Esophagus muscularis mucosa (tissue), 4 donors: ENCODE measurements at regions not wholly inside any gene's neighbourhood (a gene's known extent, or its start where the extent isn't known, plus 50 kb on each side); places are given as distances from the start of the nearest gene placed in this dataset.

Experiments
- EP300 ChIP-seq: sonication (generic); formaldehyde crosslinking; IDR thresholded peaks from one replicate; pipeline ENCODE4 v1.6.1; 2017; ENCODE audit warnings: antibody characterized with exemption
- POLR2A ChIP-seq: fragments of 450-650 bp; IDR thresholded peaks from one replicate; pipeline ENCODE4 v1.6.1; 2017; ENCODE audit warnings: antibody characterized with exemption, moderate library complexity, mild to moderate bottlenecking, low read depth
- POLR2AphosphoS5 ChIP-seq, 2 donors: sonication (generic); formaldehyde crosslinking; IDR thresholded peaks; one replicate each; pipeline ENCODE4 v1.6.1; 2017; ENCODE audit warnings: antibody characterized with exemption in 2 of 2
- TF ChIP-seq, protein P1 (sequence below), 3 experiments: fragments of 200-600 bp in 2 of 3; fragments of 450-650 bp in 1 of 3; sonication (generic) in 2 of 3; IDR thresholded peaks; one replicate each; pipeline ENCODE4 v1.5.1; 2017 to 2019; ENCODE audit warnings: antibody characterized with exemption in 3 of 3, mild to moderate bottlenecking in 2 of 3, moderate library complexity in 1 of 3

DNA sequence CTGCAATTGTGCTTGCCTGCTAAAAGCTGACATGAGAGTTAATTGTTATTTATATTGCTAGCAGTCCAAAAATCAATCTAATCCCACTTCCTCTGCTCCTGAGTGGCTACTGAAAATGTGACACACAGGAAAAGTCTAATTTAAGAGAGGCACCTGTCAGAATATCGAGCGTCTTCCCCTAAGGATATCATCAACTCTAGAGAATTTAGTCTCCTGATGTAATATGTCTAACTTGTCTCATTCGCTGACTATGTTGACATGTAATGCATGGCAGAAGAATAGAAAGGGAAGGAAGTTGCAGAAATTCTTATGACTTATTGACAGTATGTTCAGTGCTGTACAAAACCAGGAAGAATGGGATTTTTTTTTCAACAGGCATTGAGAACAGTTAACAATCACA lies 893.4 kb upstream of the CDH8 start:
- TF ChIP-seq, protein P1, sequence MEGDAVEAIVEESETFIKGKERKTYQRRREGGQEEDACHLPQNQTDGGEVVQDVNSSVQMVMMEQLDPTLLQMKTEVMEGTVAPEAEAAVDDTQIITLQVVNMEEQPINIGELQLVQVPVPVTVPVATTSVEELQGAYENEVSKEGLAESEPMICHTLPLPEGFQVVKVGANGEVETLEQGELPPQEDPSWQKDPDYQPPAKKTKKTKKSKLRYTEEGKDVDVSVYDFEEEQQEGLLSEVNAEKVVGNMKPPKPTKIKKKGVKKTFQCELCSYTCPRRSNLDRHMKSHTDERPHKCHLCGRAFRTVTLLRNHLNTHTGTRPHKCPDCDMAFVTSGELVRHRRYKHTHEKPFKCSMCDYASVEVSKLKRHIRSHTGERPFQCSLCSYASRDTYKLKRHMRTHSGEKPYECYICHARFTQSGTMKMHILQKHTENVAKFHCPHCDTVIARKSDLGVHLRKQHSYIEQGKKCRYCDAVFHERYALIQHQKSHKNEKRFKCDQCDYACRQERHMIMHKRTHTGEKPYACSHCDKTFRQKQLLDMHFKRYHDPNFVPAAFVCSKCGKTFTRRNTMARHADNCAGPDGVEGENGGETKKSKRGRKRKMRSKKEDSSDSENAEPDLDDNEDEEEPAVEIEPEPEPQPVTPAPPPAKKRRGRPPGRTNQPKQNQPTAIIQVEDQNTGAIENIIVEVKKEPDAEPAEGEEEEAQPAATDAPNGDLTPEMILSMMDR (IDR thresholded peaks at IDR 0.05), result no peak
- TF ChIP-seq POLR2A, result no peak
- no peak for TF ChIP-seq EP300
- TF ChIP-seq POLR2AphosphoS5 (IDR thresholded peaks at IDR 0.05), result no peak
